Ishikawa (cell line): ENCODE measurements at regions not wholly inside any gene's neighbourhood (a gene's known extent, or its start where the extent isn't known, plus 50 kb on each side); places are given as distances from the start of the nearest gene placed in this dataset.

Source experiments
- CEBPB ChIP-seq: IDR thresholded peaks from 2 replicates; pipeline ENCODE4 v1.6.1; 2012
- CREB1 ChIP-seq: IDR thresholded peaks from 2 replicates; pipeline ENCODE4 v1.6.1; 2012; ENCODE audit warnings: low read depth
- EGR1 ChIP-seq: IDR thresholded peaks from 2 replicates; pipeline ENCODE4 v1.6.1; 2012
- EP300 ChIP-seq: IDR thresholded peaks from 2 replicates; pipeline ENCODE4 v1.6.1; 2012; ENCODE audit warnings: borderline replicate concordance
- FOXM1 ChIP-seq: IDR thresholded peaks from 2 replicates; pipeline ENCODE4 v1.6.1; 2012; ENCODE audit warnings: low read depth, borderline replicate concordance
- MAX ChIP-seq: IDR thresholded peaks from 2 replicates; pipeline ENCODE4 v1.6.1; 2012
- NFIC ChIP-seq: IDR thresholded peaks from 2 replicates; pipeline ENCODE4 v1.6.1; 2012
- RAD21 ChIP-seq: IDR thresholded peaks from 2 replicates; pipeline ENCODE4 v1.6.1; 2012; ENCODE audit warnings: low read depth
- REST ChIP-seq: IDR thresholded peaks from 2 replicates; pipeline ENCODE4 v1.6.1; 2012; ENCODE audit warnings: low read depth, mild to moderate bottlenecking
- TAF1 ChIP-seq: IDR thresholded peaks from 2 replicates; pipeline ENCODE4 v1.6.1; 2012; ENCODE audit warnings: low read depth, mild to moderate bottlenecking
- TCF12 ChIP-seq: IDR thresholded peaks from 2 replicates; pipeline ENCODE4 v1.6.1; 2012; ENCODE audit warnings: low read depth
- TEAD4 ChIP-seq: IDR thresholded peaks from 2 replicates; pipeline ENCODE4 v1.6.1; 2012
- YY1 ChIP-seq: IDR thresholded peaks from 2 replicates; pipeline ENCODE4 v1.6.1; 2012; ENCODE audit warnings: low read depth
- ZBTB7A ChIP-seq: IDR thresholded peaks from 2 replicates; pipeline ENCODE4 v1.6.1; 2012; ENCODE audit warnings: low read depth

- TF ChIP-seq CREB1 = no peak
- TF ChIP-seq CEBPB = no peak
- no peak for TF ChIP-seq TEAD4
- TF ChIP-seq REST = no peak
- TF ChIP-seq EP300 = no peak
- TF ChIP-seq YY1 = no peak
- TF ChIP-seq MAX = no peak
- no peak for TF ChIP-seq TCF12
- TF ChIP-seq EGR1 = no peak
- no peak for TF ChIP-seq ZBTB7A
- no peak for TF ChIP-seq FOXM1
- TF ChIP-seq RAD21 = no peak
- TF ChIP-seq TAF1 = no peak
- no peak for TF ChIP-seq NFIC
Observed at GRCh38 chr12:25397001-25397400, 146.3 kb upstream of the KRAS start.
